Heart right ventricle (tissue), 16 donors: ENCODE measurements at regions not wholly inside any gene's neighbourhood (a gene's known extent, or its start where the extent isn't known, plus 50 kb on each side); places are given as distances from the start of the nearest gene placed in this dataset.
"Not testable (repeated sequence)": the region's sequence is repeated elsewhere in the genome, so short reads cannot be mapped to it uniquely, and the experiment has no call there.

Source experiments
- ATAC-seq, 8 donors: fragments of 200-7000 bp; cut with Tn5 transposase; one replicate each; pipeline ENCODE4 v1.9.1; 2020; ENCODE audit warnings: mild to moderate bottlenecking in 8 of 8, moderate library complexity in 8 of 8, moderate number of reproducible peaks in 1 of 8
- DNase-seq, 2 donors: peaks; one replicate each; pipeline ENCODE4 v3.0.0-alpha.2; 2020
- H3K27ac ChIP-seq, 10 donors: fragments of 200-600 bp; sonication (generic) in 2 of 10; one replicate each; pipeline versions ENCODE4 v1.5.0 to v1.8.0; 2020 to 2022; ENCODE audit warnings: mild to moderate bottlenecking in 3 of 10
- H3K27me3 ChIP-seq, 7 donors: fragments of 200-600 bp; one replicate each; pipeline ENCODE4 v1.8.0; 2021 to 2022; ENCODE audit warnings: mild to moderate bottlenecking in 2 of 7
- H3K36me3 ChIP-seq, 9 donors: fragments of 200-600 bp; sonication (generic) in 1 of 9; one replicate each; pipeline versions ENCODE4 v1.5.0 to v1.8.0; 2020 to 2022; ENCODE audit warnings: mild to moderate bottlenecking in 2 of 9
- H3K4me1 ChIP-seq, 9 donors: fragments of 200-600 bp; sonication (generic) in 1 of 9; one replicate each; pipeline versions ENCODE4 v1.5.0 to v1.8.0; 2020 to 2022; ENCODE audit warnings: mild to moderate bottlenecking in 4 of 9
- H3K4me3 ChIP-seq, 10 donors: fragments of 200-600 bp; sonication (generic) in 2 of 10; one replicate each; pipeline versions ENCODE4 v1.5.0 to v1.8.0; 2020 to 2022; ENCODE audit warnings: mild to moderate bottlenecking in 7 of 10, moderate library complexity in 2 of 10
- H3K9me3 ChIP-seq, 11 donors: fragments of 200-600 bp in 10 of 11; sonication (generic) in 2 of 11; one replicate each; pipeline versions ENCODE4 v1.5.0 to v1.8.0; 2013 to 2022; ENCODE audit warnings: mild to moderate bottlenecking in 2 of 11, control low read depth in 1 of 11, moderate library complexity in 1 of 11
- WGBS, 2 donors: extraction: QIAGEN DNeasy Blood & Tissue Kit; methylation state at CpG; one replicate each; pipeline ENCODE4 v1.1.7; 2013; ENCODE audit warnings: inconsistent platforms in 1 of 2; 5-methylcytosine and 5-hydroxymethylcytosine counted together
- intact Hi-C, 10 donors: fragments of 100-400 bp; cut with DNase I; formaldehyde crosslinking; loops; one replicate each; pipeline versions ENCODE4 v1.11.1 to v1.14.2; 2022
- TF ChIP-seq, protein P1 (sequence below), 9 donors: fragments of 200-600 bp; sonication (generic) in 2 of 9; IDR thresholded peaks; one replicate each; pipeline versions ENCODE4 v1.5.0 to v1.8.0; 2021 to 2022; ENCODE audit warnings: antibody characterized with exemption in 9 of 9, mild to moderate bottlenecking in 5 of 9, moderate library complexity in 1 of 9
- donor health status: Arrhythmogenic right ventricular cardiomyopathy.
- donor health status: ischemic (EF 13 %, LVEDD 7.1; RV severe dilation, severe dysfunction).
- donor health status: healthy with polysubstance abuse.
- donor health status: DM: no; HTN: yes; CAD: no.
- donor health status: DM: no; HTN: no; CAD: no.
- donor health status: ischemic (EF 25% LVEDD 6.9; RV normal size, moderate dysfunction).
- donor health status: ischemic (EF 25% LVEDD 5.7; RV mildly dilated, moderate dysfunction).
- donor health status: healthy.
- donor health status: DM: yes; HTN: yes; CAD: no.
- donor health status: Ischemic cardiomyopathy.
- donor health status: ischemic (EF 35%, LVEDD 5.7; RV mildly dilated, moderate dysfunction).
- donor health status: nonischemic (EF 11% LVEDD 7.7; RV severe dilation, severe dysfunction).
- donor health status: DM: yes; HTN: yes; CAD: no.
- donor health status: PGD.
- donor health status: ischemic (EF 29% LVEDD 5.4; RV normal size, mild dysfunction).
- donor health status: nonischemic (EF 23%, LVEDD 6.1; RV moderate dilation, normal function).

DNA sequence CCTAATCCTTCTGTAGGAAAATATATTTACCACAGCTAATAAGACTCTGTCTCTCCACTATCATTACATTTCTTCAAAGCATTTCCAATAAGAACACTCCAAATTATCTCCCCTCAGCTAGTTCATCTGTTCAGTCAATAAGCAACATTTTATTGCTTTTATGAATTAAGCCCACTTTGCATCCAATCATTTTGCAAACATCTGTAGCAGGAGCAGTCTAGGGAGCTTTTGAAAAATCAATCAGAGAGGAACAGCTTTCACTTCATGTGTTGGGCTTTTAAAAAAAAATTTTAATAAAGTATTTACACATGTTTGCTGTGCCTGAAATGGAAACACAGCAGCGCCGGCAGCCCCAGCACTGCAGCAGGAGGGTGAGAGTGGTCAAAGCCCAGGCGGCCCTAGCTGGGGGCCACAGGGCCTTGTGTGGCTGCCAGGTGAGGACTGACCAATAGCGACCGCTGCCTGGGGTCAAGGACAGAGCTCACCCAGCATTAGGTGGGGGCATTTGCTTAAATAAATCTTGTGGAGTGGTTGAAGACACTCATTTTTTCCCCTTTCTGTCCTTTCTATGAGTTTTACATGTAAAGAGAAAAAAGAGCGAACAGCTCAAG, 250.7 kb downstream of the RNF144A start:
- Histone ChIP-seq H3K27ac (no peak overlapping the region), H3K4me1 (no peaks in the 10 kb centered on the region), H3K9me3 (no peaks in the 10 kb centered on the region), H3K27me3 (no peaks in the 10 kb centered on the region), H3K4me3 (no peak overlapping the region), H3K36me3 (no peaks in the 10 kb centered on the region)
- intact Hi-C loops = no loop called here
- no peak for ATAC-seq
- WGBS, 2 donors = 89 to 91% methylated on average over 6 of the region's 6 CpGs
- TF ChIP-seq, protein P1, sequence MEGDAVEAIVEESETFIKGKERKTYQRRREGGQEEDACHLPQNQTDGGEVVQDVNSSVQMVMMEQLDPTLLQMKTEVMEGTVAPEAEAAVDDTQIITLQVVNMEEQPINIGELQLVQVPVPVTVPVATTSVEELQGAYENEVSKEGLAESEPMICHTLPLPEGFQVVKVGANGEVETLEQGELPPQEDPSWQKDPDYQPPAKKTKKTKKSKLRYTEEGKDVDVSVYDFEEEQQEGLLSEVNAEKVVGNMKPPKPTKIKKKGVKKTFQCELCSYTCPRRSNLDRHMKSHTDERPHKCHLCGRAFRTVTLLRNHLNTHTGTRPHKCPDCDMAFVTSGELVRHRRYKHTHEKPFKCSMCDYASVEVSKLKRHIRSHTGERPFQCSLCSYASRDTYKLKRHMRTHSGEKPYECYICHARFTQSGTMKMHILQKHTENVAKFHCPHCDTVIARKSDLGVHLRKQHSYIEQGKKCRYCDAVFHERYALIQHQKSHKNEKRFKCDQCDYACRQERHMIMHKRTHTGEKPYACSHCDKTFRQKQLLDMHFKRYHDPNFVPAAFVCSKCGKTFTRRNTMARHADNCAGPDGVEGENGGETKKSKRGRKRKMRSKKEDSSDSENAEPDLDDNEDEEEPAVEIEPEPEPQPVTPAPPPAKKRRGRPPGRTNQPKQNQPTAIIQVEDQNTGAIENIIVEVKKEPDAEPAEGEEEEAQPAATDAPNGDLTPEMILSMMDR (IDR thresholded peaks at IDR 0.05) = no peak
- DNase-seq = no peak

DNA sequence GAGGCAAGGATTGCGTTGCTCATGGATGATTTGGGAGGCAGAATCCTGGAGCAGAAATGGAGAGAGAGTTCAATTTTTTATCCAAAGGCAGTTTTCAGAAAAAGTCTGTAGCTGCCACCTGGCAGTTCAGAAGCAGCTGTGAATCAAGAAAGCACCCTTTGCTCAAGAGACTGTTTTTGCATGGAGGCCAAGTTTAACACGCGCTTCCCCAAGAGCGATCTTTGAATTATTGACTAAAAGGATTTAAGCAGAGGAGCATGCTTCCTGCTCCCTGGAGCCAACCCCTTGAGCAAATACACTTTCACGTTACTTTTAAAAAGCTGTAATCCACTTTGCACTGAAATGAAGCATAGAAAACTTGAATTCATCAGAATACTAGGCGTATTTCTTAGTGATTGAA, 252.4 kb downstream of the RNF144A start:
- Histone ChIP-seq H3K4me1 (no peaks in the 10 kb centered on the region), H3K27ac (no peak overlapping the region), H3K9me3 (no peaks in the 10 kb centered on the region), H3K27me3 (no peaks in the 10 kb centered on the region), H3K4me3 (no peak overlapping the region), H3K36me3 (no peaks in the 10 kb centered on the region)
- TF ChIP-seq, protein P1 (IDR thresholded peaks at IDR 0.05) = no peak
- DNase-seq = no peak
- intact Hi-C loops = no loop called here
- 90 to 91% methylated on average over 6 of the region's 6 CpGs for WGBS, 2 donors
- ATAC-seq = no peak

DNA sequence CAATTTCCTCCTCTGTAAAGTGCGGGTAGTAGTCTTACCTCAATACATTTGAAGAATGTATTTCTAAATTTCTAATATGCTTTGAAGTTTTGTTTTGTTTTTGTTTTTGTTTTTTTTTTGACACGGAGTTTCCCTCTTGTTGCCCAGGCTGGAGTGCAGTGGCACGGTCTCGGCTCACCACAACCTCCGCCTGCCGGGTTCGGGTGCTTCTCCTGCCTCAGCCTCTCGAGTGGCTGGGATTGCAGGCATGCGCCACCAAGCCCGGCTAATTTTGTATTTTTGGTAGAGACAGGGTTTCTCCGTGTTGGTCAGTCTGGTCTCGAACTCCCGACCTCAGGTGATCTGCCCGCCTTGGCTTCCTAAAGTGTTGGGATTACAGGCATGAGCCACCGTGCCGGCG, 261.8 kb downstream of the RNF144A start:
- ATAC-seq, H3K4me1 ChIP-seq, DNase-seq, H3K4me3 ChIP-seq, H3K36me3 ChIP-seq, intact Hi-C loops, H3K9me3 ChIP-seq, H3K27me3 ChIP-seq, H3K27ac ChIP-seq: not testable (repeated sequence)
- WGBS, 2 donors = 96 to 99% methylated on average over 17 of the region's 17 CpGs

GRCh38 chr2:7180638-7181370, 263.6 kb downstream of the RNF144A start:
- DNase-seq = no peak
- TF ChIP-seq, protein P1 (IDR thresholded peaks at IDR 0.05) = no peak
- intact Hi-C loops = no loop called here
- no peaks in the 10 kb centered on the region for H3K27me3 ChIP-seq
- ATAC-seq = no peak
- H3K4me3 ChIP-seq = no peak overlapping the region
- H3K36me3 ChIP-seq = no peaks in the 10 kb centered on the region
- H3K4me1 ChIP-seq = peaks cover 0 to 3% (median 0%) of the 10 kb centered on the region in 9 donors
- H3K27ac ChIP-seq = no peak overlapping the region
- peaks cover 0 to 4% (median 0%) of the 10 kb centered on the region in 11 donors for H3K9me3 ChIP-seq
- WGBS, 2 donors = 64 to 69% methylated on average over 9 of the region's 9 CpGs

DNA sequence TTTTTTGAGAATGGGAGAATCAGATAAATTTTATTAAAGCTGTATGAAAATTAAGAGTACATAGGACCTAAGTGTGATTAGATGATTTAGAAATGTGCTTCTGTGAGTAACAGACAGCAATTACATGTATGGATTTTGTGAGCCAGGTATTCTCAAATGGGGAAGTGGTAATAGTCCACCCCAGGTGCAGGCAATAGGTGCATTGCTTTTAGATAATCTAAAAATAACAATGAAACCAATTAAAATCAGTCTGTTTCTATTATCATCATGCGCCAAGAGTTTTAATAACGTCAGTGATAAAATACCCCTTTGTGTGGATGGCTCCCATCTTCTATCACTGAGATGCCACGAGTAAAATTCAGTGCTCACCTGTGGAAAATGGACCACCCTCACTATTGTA, 265.3 kb downstream of the RNF144A start:
- Histone ChIP-seq H3K4me3 (no peak overlapping the region), H3K9me3 (no peaks in the 10 kb centered on the region), H3K27ac (no peak overlapping the region), H3K4me1 (peaks cover 0 to 3% (median 0%) of the 10 kb centered on the region in 9 donors), H3K36me3 (no peaks in the 10 kb centered on the region), H3K27me3 (no peaks in the 10 kb centered on the region)
- DNase-seq (no peak), ATAC-seq (no peak)
- TF ChIP-seq, protein P1 (IDR thresholded peaks at IDR 0.05) = no peak
- 81 to 83% methylated on average over 3 of the region's 3 CpGs for WGBS, 2 donors
- intact Hi-C loops = no loop called here
